Immature natural killer cell (primary cell): ENCODE measurements at regions not wholly inside any gene's neighbourhood (a gene's known extent, or its start where the extent isn't known, plus 50 kb on each side); places are given as distances from the start of the nearest gene placed in this dataset.

Experiments
- DNase-seq, 3 donors: peaks; one replicate each; pipeline ENCODE4 v3.0.0; 2022; ENCODE audit warnings: mixed read lengths in 1 of 3
- H3K27ac Mint-ChIP-seq, 6 donors: one replicate each; pipeline ENCODE4 v1.8.0; 2020; ENCODE audit warnings: mixed read lengths in 6 of 6, mild to moderate bottlenecking in 5 of 6, inconsistent platforms in 4 of 6, moderate library complexity in 3 of 6
- H3K27me3 Mint-ChIP-seq, 3 donors: one replicate each; pipeline ENCODE4 v1.8.0; 2020 to 2021; ENCODE audit warnings: low read depth in 3 of 3, mild to moderate bottlenecking in 3 of 3, mixed read lengths in 3 of 3, moderate library complexity in 3 of 3, inconsistent platforms in 1 of 3
- H3K36me3 Mint-ChIP-seq, 3 donors: one replicate each; pipeline ENCODE4 v1.8.0; 2020; ENCODE audit warnings: mixed read lengths in 3 of 3, inconsistent platforms in 2 of 3, mild to moderate bottlenecking in 2 of 3
- H3K4me1 Mint-ChIP-seq, 2 donors: one replicate each; pipeline ENCODE4 v1.8.0; 2020; ENCODE audit warnings: inconsistent platforms in 2 of 2, mild to moderate bottlenecking in 2 of 2, mixed read lengths in 2 of 2, moderate library complexity in 1 of 2
- H3K4me3 Mint-ChIP-seq, 5 donors: one replicate each; pipeline ENCODE4 v1.8.0; 2020; ENCODE audit warnings: mild to moderate bottlenecking in 5 of 5, mixed read lengths in 5 of 5, inconsistent platforms in 3 of 5, moderate library complexity in 3 of 5
- H3K9me3 Mint-ChIP-seq, 6 donors: one replicate each; pipeline ENCODE4 v1.8.0; 2020; ENCODE audit warnings: mild to moderate bottlenecking in 6 of 6, mixed read lengths in 6 of 6, inconsistent platforms in 4 of 6, moderate library complexity in 3 of 6

GRCh38 chr4:184295206-184295605 is 77.5 kb upstream of the ENPP6 start:
- Mint-ChIP-seq H3K27me3 (peaks cover 0 to 2% (median 0%) of the 10 kb centered on the region in 3 donors), H3K4me3 (no peak overlapping the region), H3K4me1 (no peaks in the 10 kb centered on the region), H3K9me3 (no peaks in the 10 kb centered on the region), H3K27ac (no peak overlapping the region), H3K36me3 (no peaks in the 10 kb centered on the region)
- no peak for DNase-seq

- Mint-ChIP-seq H3K27me3 (peaks cover 0 to 2% (median 0%) of the 10 kb centered on the region in 3 donors), H3K4me1 (no peaks in the 10 kb centered on the region), H3K36me3 (no peaks in the 10 kb centered on the region), H3K9me3 (no peaks in the 10 kb centered on the region), H3K4me3 (no peak overlapping the region), H3K27ac (no peak overlapping the region)
- DNase-seq = no peak
Observed at GRCh38 chr4:184294606-184295133, 77.0 kb upstream of the ENPP6 start.

GRCh38 chr4:184293552-184293951 is 75.9 kb upstream of the ENPP6 start:
- Mint-ChIP-seq H3K27ac (no peak overlapping the region), H3K36me3 (no peaks in the 10 kb centered on the region), H3K9me3 (no peaks in the 10 kb centered on the region), H3K4me1 (peaks cover under 1 to 3% of the 10 kb centered on the region in 2 donors), H3K27me3 (peaks cover 0 to 2% (median under 1%) of the 10 kb centered on the region in 3 donors), H3K4me3 (no peak overlapping the region)
- DNase-seq = no peak

GRCh38 chr4:184292877-184293276 is 75.2 kb upstream of the ENPP6 start:
- no peak for DNase-seq
- no peaks in the 10 kb centered on the region for H3K9me3 Mint-ChIP-seq
- peaks cover 0 to 3% (median 2%) of the 10 kb centered on the region in 3 donors for H3K27me3 Mint-ChIP-seq
- H3K36me3 Mint-ChIP-seq = no peaks in the 10 kb centered on the region
- H3K27ac Mint-ChIP-seq = no peak overlapping the region
- H3K4me1 Mint-ChIP-seq = peaks cover 2 to 9% of the 10 kb centered on the region in 2 donors
- H3K4me3 Mint-ChIP-seq = no peak overlapping the region

GRCh38 chr4:184292465-184292867 is 74.8 kb upstream of the ENPP6 start:
- H3K4me3 Mint-ChIP-seq = no peak overlapping the region
- H3K4me1 Mint-ChIP-seq = peaks cover 2 to 10% of the 10 kb centered on the region in 2 donors
- H3K9me3 Mint-ChIP-seq = no peaks in the 10 kb centered on the region
- no peak overlapping the region for H3K27ac Mint-ChIP-seq
- no peak for DNase-seq
- H3K36me3 Mint-ChIP-seq = no peaks in the 10 kb centered on the region
- H3K27me3 Mint-ChIP-seq = peaks cover 0 to 3% (median 2%) of the 10 kb centered on the region in 3 donors

GRCh38 chr4:184289179-184289535 is 71.5 kb upstream of the ENPP6 start:
- Mint-ChIP-seq H3K27ac (no peak overlapping the region), H3K9me3 (no peaks in the 10 kb centered on the region), H3K27me3 (peaks cover 0 to 3% (median 3%) of the 10 kb centered on the region in 3 donors), H3K36me3 (no peaks in the 10 kb centered on the region), H3K4me3 (no peak overlapping the region), H3K4me1 (peaks cover 2 to 10% of the 10 kb centered on the region in 2 donors)
- no peak for DNase-seq

GRCh38 chr4:184288451-184289178 is 70.9 kb upstream of the ENPP6 start:
- Mint-ChIP-seq H3K4me3 (no peak overlapping the region), H3K9me3 (no peaks in the 10 kb centered on the region), H3K4me1 (peaks cover 2 to 10% of the 10 kb centered on the region in 2 donors), H3K27me3 (peaks cover 0 to 3% (median 3%) of the 10 kb centered on the region in 3 donors), H3K27ac (no peak overlapping the region), H3K36me3 (no peaks in the 10 kb centered on the region)
- DNase-seq = no peak

- H3K27ac Mint-ChIP-seq = no peak overlapping the region
- peaks cover 0 to 3% (median 3%) of the 10 kb centered on the region in 3 donors for H3K27me3 Mint-ChIP-seq
- no peaks in the 10 kb centered on the region for H3K36me3 Mint-ChIP-seq
- H3K9me3 Mint-ChIP-seq = no peaks in the 10 kb centered on the region
- DNase-seq = no peak
- H3K4me1 Mint-ChIP-seq = peaks cover 5 to 14% of the 10 kb centered on the region in 2 donors
- no peak overlapping the region for H3K4me3 Mint-ChIP-seq
Observed at GRCh38 chr4:184287697-184288255, 70.1 kb upstream of the ENPP6 start.

GRCh38 chr4:184286358-184286757 is 68.7 kb upstream of the ENPP6 start:
- H3K4me3 Mint-ChIP-seq = no peak overlapping the region
- H3K9me3 Mint-ChIP-seq = no peaks in the 10 kb centered on the region
- H3K36me3 Mint-ChIP-seq = no peaks in the 10 kb centered on the region
- DNase-seq = no peak
- H3K27ac Mint-ChIP-seq = no peak overlapping the region
- H3K4me1 Mint-ChIP-seq = peaks cover 16 to 29% of the 10 kb centered on the region in 2 donors
- H3K27me3 Mint-ChIP-seq = peaks cover 0 to 3% (median 3%) of the 10 kb centered on the region in 3 donors

- Mint-ChIP-seq H3K9me3 (no peaks in the 10 kb centered on the region), H3K27me3 (peaks cover 0 to 3% (median 3%) of the 10 kb centered on the region in 3 donors), H3K36me3 (no peaks in the 10 kb centered on the region), H3K4me3 (no peak overlapping the region), H3K4me1 (peaks cover 20 to 29% of the 10 kb centered on the region in 2 donors), H3K27ac (no peak overlapping the region)
- DNase-seq = no peak
Observed at GRCh38 chr4:184284742-184285141, 67.1 kb upstream of the ENPP6 start.

- Mint-ChIP-seq H3K4me1 (peaks cover 20 to 29% of the 10 kb centered on the region in 2 donors), H3K27me3 (peaks cover 0 to 3% (median 3%) of the 10 kb centered on the region in 3 donors), H3K27ac (no peak overlapping the region), H3K4me3 (no peak overlapping the region), H3K9me3 (no peaks in the 10 kb centered on the region), H3K36me3 (no peaks in the 10 kb centered on the region)
- DNase-seq = no peak
Observed at GRCh38 chr4:184284336-184284690, 66.6 kb upstream of the ENPP6 start.

GRCh38 chr4:184283659-184284335 is 66.1 kb upstream of the ENPP6 start:
- DNase-seq = no peak
- Mint-ChIP-seq H3K9me3 (no peaks in the 10 kb centered on the region), H3K4me1 (peaks cover 20 to 29% of the 10 kb centered on the region in 2 donors), H3K27ac (peak overlapping the region in 1 of 6 donors; percentile 78), H3K27me3 (peaks cover 0 to 3% (median 3%) of the 10 kb centered on the region in 3 donors), H3K4me3 (no peak overlapping the region), H3K36me3 (no peaks in the 10 kb centered on the region)

- H3K4me3 Mint-ChIP-seq = peak overlapping the region in 1 of 5 donors; percentile 14
- H3K4me1 Mint-ChIP-seq = peaks cover 18 to 22% of the 10 kb centered on the region in 2 donors
- H3K36me3 Mint-ChIP-seq = no peaks in the 10 kb centered on the region
- H3K9me3 Mint-ChIP-seq = no peaks in the 10 kb centered on the region
- H3K27me3 Mint-ChIP-seq = peaks cover 0 to 3% (median 0%) of the 10 kb centered on the region in 3 donors
- peak overlapping the region in 5 of 6 donors; percentile 17 to 84 (median 65) for H3K27ac Mint-ChIP-seq
- no peak for DNase-seq
Observed at GRCh38 chr4:184282895-184283654, 65.4 kb upstream of the ENPP6 start.
